Astrocyte of the cerebellum (primary cell): ENCODE measurements at regions not wholly inside any gene's neighbourhood (a gene's known extent, or its start where the extent isn't known, plus 50 kb on each side); places are given as distances from the start of the nearest gene placed in this dataset.

Source experiments
- DNase-seq: peaks from one replicate; pipeline ENCODE4 v3.0.0-alpha.2; 2011; ENCODE audit warnings: low read depth
- H3K4me3 ChIP-seq: 2 replicates; pipeline ENCODE4 v1.5.1; 2011; ENCODE audit warnings: mild to moderate bottlenecking, low read depth, low read length, moderate library complexity
- CTCF ChIP-seq: IDR thresholded peaks from 2 replicates; pipeline ENCODE4 v1.5.1; 2012; ENCODE audit warnings: low read length, low read depth, moderate library complexity, mild to moderate bottlenecking; ENCODE audit errors: missing control alignments
- in situ Hi-C: cut with HindIII; loops from 2 replicates; pipeline ENCODE4 v1.10.0; 2017; ENCODE audit warnings: low sequenced_read_pairs

- no peak for DNase-seq
- in situ Hi-C loops = no loop called here
- TF ChIP-seq CTCF = no peak
- no peak overlapping the region for H3K4me3 ChIP-seq
Observed at GRCh38 chr19:28718909-28719308, 494.0 kb downstream of the UQCRFS1 start.

GRCh38 chr19:28715157-28715556 lies 497.8 kb downstream of the UQCRFS1 start:
- H3K4me3 ChIP-seq = no peak overlapping the region
- no peak for TF ChIP-seq CTCF
- DNase-seq = no peak
- in situ Hi-C loops = no loop called here

GRCh38 chr19:28711411-28711810 lies 501.5 kb downstream of the UQCRFS1 start:
- H3K4me3 ChIP-seq = no peak overlapping the region
- DNase-seq = no peak
- in situ Hi-C loops = no loop called here
- no peak for TF ChIP-seq CTCF

GRCh38 chr19:28710278-28710677 lies 502.7 kb downstream of the UQCRFS1 start:
- in situ Hi-C loops = no loop called here
- H3K4me3 ChIP-seq = no peak overlapping the region
- peak; percentile 70 for DNase-seq
- peak; percentile 30 for TF ChIP-seq CTCF

GRCh38 chr19:28706693-28707092 lies 506.3 kb downstream of the UQCRFS1 start:
- no peak for TF ChIP-seq CTCF
- in situ Hi-C loops = no loop called here
- DNase-seq = no peak
- no peak overlapping the region for H3K4me3 ChIP-seq

GRCh38 chr19:28705008-28705407 lies 507.9 kb downstream of the UQCRFS1 start:
- H3K4me3 ChIP-seq = no peak overlapping the region
- in situ Hi-C loops = no loop called here
- peak; percentile 86 for DNase-seq

More at GRCh38 chr19:28705008-28705407, 507.9 kb downstream of the UQCRFS1 start:
- peak; percentile 77 for TF ChIP-seq CTCF
